Osteocyte (in vitro differentiated cells): ENCODE measurements at regions not wholly inside any gene's neighbourhood (a gene's known extent, or its start where the extent isn't known, plus 50 kb on each side); places are given as distances from the start of the nearest gene placed in this dataset.

Experiments
- DNase-seq: peaks from one replicate; pipeline ENCODE4 v3.0.0; 2021; ENCODE audit warnings: mixed read lengths; ENCODE audit not compliant: unreplicated experiment; ENCODE audit errors: extremely low spot score
- H3K27ac Mint-ChIP-seq: one replicate; pipeline ENCODE4 v1.8.0; 2021; ENCODE audit warnings: mild to moderate bottlenecking, mixed read lengths; ENCODE audit not compliant: unreplicated experiment
- H3K27me3 Mint-ChIP-seq: one replicate; pipeline ENCODE4 v1.8.0; 2021; ENCODE audit warnings: mixed read lengths; ENCODE audit not compliant: unreplicated experiment
- H3K36me3 Mint-ChIP-seq: one replicate; pipeline ENCODE4 v1.8.0; 2021; ENCODE audit warnings: mixed read lengths; ENCODE audit not compliant: unreplicated experiment
- H3K4me1 Mint-ChIP-seq: one replicate; pipeline ENCODE4 v1.8.0; 2021; ENCODE audit warnings: mixed read lengths; ENCODE audit not compliant: unreplicated experiment
- H3K4me3 Mint-ChIP-seq: one replicate; pipeline ENCODE4 v1.8.0; 2021; ENCODE audit warnings: mild to moderate bottlenecking, moderate library complexity, mixed read lengths; ENCODE audit not compliant: unreplicated experiment
- H3K9me3 Mint-ChIP-seq: one replicate; pipeline ENCODE4 v1.8.0; 2021; ENCODE audit warnings: mixed read lengths; ENCODE audit not compliant: unreplicated experiment
- CTCF ChIP-seq: fragments of 200-600 bp; sonication (generic); IDR thresholded peaks from 2 replicates; pipeline ENCODE4 v1.5.0; 2021; ENCODE audit warnings: antibody characterized with exemption, mild to moderate bottlenecking, moderate library complexity

- no peaks in the 10 kb centered on the region for H3K36me3 Mint-ChIP-seq
- H3K27ac Mint-ChIP-seq, result no peak overlapping the region
- peaks cover 33% of the 10 kb centered on the region for H3K27me3 Mint-ChIP-seq
- no peak for TF ChIP-seq CTCF
- DNase-seq, result no peak
- peaks cover 8% of the 10 kb centered on the region for H3K9me3 Mint-ChIP-seq
- H3K4me3 Mint-ChIP-seq, result no peak overlapping the region
- no peaks in the 10 kb centered on the region for H3K4me1 Mint-ChIP-seq
These were observed 113.7 kb downstream of the RNASET2 start for GRCh38 chr6:166842607-166843006.

GRCh38 chr6:166841216-166841615, 115.1 kb downstream of the RNASET2 start:
- H3K9me3 Mint-ChIP-seq, result no peaks in the 10 kb centered on the region
- H3K27me3 Mint-ChIP-seq, result peaks cover 25% of the 10 kb centered on the region
- no peak for DNase-seq
- no peaks in the 10 kb centered on the region for H3K36me3 Mint-ChIP-seq
- no peaks in the 10 kb centered on the region for H3K4me1 Mint-ChIP-seq
- no peak for TF ChIP-seq CTCF
- H3K4me3 Mint-ChIP-seq, result no peak overlapping the region
- no peak overlapping the region for H3K27ac Mint-ChIP-seq

- Mint-ChIP-seq H3K9me3 (no peaks in the 10 kb centered on the region), H3K27me3 (peaks cover 17% of the 10 kb centered on the region), H3K4me3 (no peak overlapping the region), H3K4me1 (no peaks in the 10 kb centered on the region), H3K36me3 (no peaks in the 10 kb centered on the region), H3K27ac (no peak overlapping the region)
- no peak for DNase-seq
- no peak for TF ChIP-seq CTCF
These were observed 116.8 kb downstream of the RNASET2 start for GRCh38 chr6:166839569-166839968.

GRCh38 chr6:166838987-166839386, 117.4 kb downstream of the RNASET2 start:
- no peak overlapping the region for H3K27ac Mint-ChIP-seq

More at GRCh38 chr6:166838987-166839386, 117.4 kb downstream of the RNASET2 start:
- no peaks in the 10 kb centered on the region for H3K9me3 Mint-ChIP-seq
- H3K4me1 Mint-ChIP-seq, result no peaks in the 10 kb centered on the region
- no peak for DNase-seq
- no peak overlapping the region for H3K4me3 Mint-ChIP-seq
- no peaks in the 10 kb centered on the region for H3K36me3 Mint-ChIP-seq
- TF ChIP-seq CTCF, result no peak
- peaks cover 13% of the 10 kb centered on the region for H3K27me3 Mint-ChIP-seq
